ENCODE measurements at regions not wholly inside any gene's neighbourhood (a gene's known extent, or its start where the extent isn't known, plus 50 kb on each side); places are given as distances from the start of the nearest gene placed in this dataset.

- Histone ChIP-seq H3K9me3 (ENCODE audit: control insufficient read depth in 4 of 4, low read length in 3 of 4) (no peaks in the 10 kb centered on the region), H3K9ac (ENCODE audit: low read depth in 1 of 2, low read length in 2 of 2) (no peak overlapping the region), H3K27me3 (ENCODE audit: control insufficient read depth in 4 of 4, insufficient read depth in 4 of 4, low read length in 3 of 4) (no peaks in the 10 kb centered on the region), H3K36me3 (ENCODE audit: control insufficient read depth in 4 of 4, insufficient read depth in 3 of 4, low read depth in 1 of 4, low read length in 3 of 4) (no peaks in the 10 kb centered on the region), H3K4me3 (ENCODE audit: low read depth in 1 of 3, low read length in 3 of 3) (no peak overlapping the region), H3K27ac (ENCODE audit: low read depth in 1 of 2, low read length in 2 of 2) (no peak overlapping the region), H3K4me1 (ENCODE audit: control insufficient read depth in 4 of 4, insufficient read depth in 4 of 4, low read length in 3 of 4) (no peaks in the 10 kb centered on the region)
- WGBS: 79% methylated on average over 4 of the region's 4 CpGs
- TF ChIP-seq JUND (IDR thresholded peaks at IDR 0.05): no peak
- TF ChIP-seq HNF4G (IDR thresholded peaks at IDR 0.05): no peak
- TF ChIP-seq EGR1 (IDR thresholded peaks at IDR 0.05; ENCODE audit: low read depth in 2 of 2): no peak
- TF ChIP-seq RAD21 (IDR thresholded peaks at IDR 0.05): no peak
- no peak for TF ChIP-seq YY1 (IDR thresholded peaks at IDR 0.05)
- TF ChIP-seq CTCF (IDR thresholded peaks at IDR 0.05; ENCODE audit: low read depth, low read length, missing input control): no peak
- TF ChIP-seq TAF1 (conservative IDR thresholded peaks at IDR 0.05): no peak
- TF ChIP-seq ATF3 (IDR thresholded peaks at IDR 0.05): no peak
- TF ChIP-seq, protein P1, sequence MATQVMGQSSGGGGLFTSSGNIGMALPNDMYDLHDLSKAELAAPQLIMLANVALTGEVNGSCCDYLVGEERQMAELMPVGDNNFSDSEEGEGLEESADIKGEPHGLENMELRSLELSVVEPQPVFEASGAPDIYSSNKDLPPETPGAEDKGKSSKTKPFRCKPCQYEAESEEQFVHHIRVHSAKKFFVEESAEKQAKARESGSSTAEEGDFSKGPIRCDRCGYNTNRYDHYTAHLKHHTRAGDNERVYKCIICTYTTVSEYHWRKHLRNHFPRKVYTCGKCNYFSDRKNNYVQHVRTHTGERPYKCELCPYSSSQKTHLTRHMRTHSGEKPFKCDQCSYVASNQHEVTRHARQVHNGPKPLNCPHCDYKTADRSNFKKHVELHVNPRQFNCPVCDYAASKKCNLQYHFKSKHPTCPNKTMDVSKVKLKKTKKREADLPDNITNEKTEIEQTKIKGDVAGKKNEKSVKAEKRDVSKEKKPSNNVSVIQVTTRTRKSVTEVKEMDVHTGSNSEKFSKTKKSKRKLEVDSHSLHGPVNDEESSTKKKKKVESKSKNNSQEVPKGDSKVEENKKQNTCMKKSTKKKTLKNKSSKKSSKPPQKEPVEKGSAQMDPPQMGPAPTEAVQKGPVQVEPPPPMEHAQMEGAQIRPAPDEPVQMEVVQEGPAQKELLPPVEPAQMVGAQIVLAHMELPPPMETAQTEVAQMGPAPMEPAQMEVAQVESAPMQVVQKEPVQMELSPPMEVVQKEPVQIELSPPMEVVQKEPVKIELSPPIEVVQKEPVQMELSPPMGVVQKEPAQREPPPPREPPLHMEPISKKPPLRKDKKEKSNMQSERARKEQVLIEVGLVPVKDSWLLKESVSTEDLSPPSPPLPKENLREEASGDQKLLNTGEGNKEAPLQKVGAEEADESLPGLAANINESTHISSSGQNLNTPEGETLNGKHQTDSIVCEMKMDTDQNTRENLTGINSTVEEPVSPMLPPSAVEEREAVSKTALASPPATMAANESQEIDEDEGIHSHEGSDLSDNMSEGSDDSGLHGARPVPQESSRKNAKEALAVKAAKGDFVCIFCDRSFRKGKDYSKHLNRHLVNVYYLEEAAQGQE (IDR thresholded peaks at IDR 0.05): no peak
- no peak for TF ChIP-seq FOXA1 (IDR thresholded peaks at IDR 0.05)
- no peak for TF ChIP-seq GABPA (IDR thresholded peaks at IDR 0.05 in 1 of 2, conservative IDR thresholded peaks at IDR 0.05 in 1 of 2)
- DNase-seq (ENCODE audit: low spot score): no peak
Measured at GRCh38 chr5:124921694-124922093, 175.3 kb upstream of the ZNF608 start.

GRCh38 chr5:124922255-124922975, 176.0 kb upstream of the ZNF608 start:
- TF ChIP-seq HNF4A (conservative IDR thresholded peaks at IDR 0.05): no peak
- TF ChIP-seq FOXA1 (IDR thresholded peaks at IDR 0.05): no peak
- TF ChIP-seq RXRA (IDR thresholded peaks at IDR 0.05): no peak
- TF ChIP-seq NR2F2 (IDR thresholded peaks at IDR 0.05): no peak
- TF ChIP-seq ATF3 (IDR thresholded peaks at IDR 0.05): no peak
- TF ChIP-seq, protein P2, sequence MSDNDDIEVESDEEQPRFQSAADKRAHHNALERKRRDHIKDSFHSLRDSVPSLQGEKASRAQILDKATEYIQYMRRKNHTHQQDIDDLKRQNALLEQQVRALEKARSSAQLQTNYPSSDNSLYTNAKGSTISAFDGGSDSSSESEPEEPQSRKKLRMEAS (IDR thresholded peaks at IDR 0.05): no peak
- no peak for TF ChIP-seq JUND (IDR thresholded peaks at IDR 0.05)
- TF ChIP-seq EGR1 (IDR thresholded peaks at IDR 0.05; ENCODE audit: low read depth in 2 of 2): no peak
- TF ChIP-seq ZBTB33 (IDR thresholded peaks at IDR 0.05): no peak
- no peak for TF ChIP-seq RAD21 (IDR thresholded peaks at IDR 0.05)
- TF ChIP-seq, protein P1 (IDR thresholded peaks at IDR 0.05): no peak
- no peak for TF ChIP-seq TAF1 (conservative IDR thresholded peaks at IDR 0.05)
- no peak for TF ChIP-seq GABPA (IDR thresholded peaks at IDR 0.05 in 1 of 2, conservative IDR thresholded peaks at IDR 0.05 in 1 of 2)
- no peaks in the 10 kb centered on the region for H3K9me3 ChIP-seq (ENCODE audit: control insufficient read depth in 4 of 4, low read length in 3 of 4)
- H3K36me3 ChIP-seq (ENCODE audit: control insufficient read depth in 4 of 4, insufficient read depth in 3 of 4, low read depth in 1 of 4, low read length in 3 of 4): no peaks in the 10 kb centered on the region
- no peak overlapping the region for H3K9ac ChIP-seq (ENCODE audit: low read depth in 1 of 2, low read length in 2 of 2)
- H3K27ac ChIP-seq (ENCODE audit: low read depth in 1 of 2, low read length in 2 of 2): no peak overlapping the region
- DNase-seq (ENCODE audit: low spot score): no peak
- H3K27me3 ChIP-seq (ENCODE audit: control insufficient read depth in 4 of 4, insufficient read depth in 4 of 4, low read length in 3 of 4): no peaks in the 10 kb centered on the region
- no peak overlapping the region for H3K4me3 ChIP-seq (ENCODE audit: low read depth in 1 of 3, low read length in 3 of 3)
- WGBS: 72% methylated on average over 6 of the region's 6 CpGs
- no peaks in the 10 kb centered on the region for H3K4me1 ChIP-seq (ENCODE audit: control insufficient read depth in 4 of 4, insufficient read depth in 4 of 4, low read length in 3 of 4)

All from liver (tissue), 8 donors.